ENCODE measurements at regions not wholly inside any gene's neighbourhood (a gene's known extent, or its start where the extent isn't known, plus 50 kb on each side); places are given as distances from the start of the nearest gene placed in this dataset.

- TF ChIP-seq YY1 (IDR thresholded peaks at IDR 0.05): no peak
- TF ChIP-seq, protein P1, sequence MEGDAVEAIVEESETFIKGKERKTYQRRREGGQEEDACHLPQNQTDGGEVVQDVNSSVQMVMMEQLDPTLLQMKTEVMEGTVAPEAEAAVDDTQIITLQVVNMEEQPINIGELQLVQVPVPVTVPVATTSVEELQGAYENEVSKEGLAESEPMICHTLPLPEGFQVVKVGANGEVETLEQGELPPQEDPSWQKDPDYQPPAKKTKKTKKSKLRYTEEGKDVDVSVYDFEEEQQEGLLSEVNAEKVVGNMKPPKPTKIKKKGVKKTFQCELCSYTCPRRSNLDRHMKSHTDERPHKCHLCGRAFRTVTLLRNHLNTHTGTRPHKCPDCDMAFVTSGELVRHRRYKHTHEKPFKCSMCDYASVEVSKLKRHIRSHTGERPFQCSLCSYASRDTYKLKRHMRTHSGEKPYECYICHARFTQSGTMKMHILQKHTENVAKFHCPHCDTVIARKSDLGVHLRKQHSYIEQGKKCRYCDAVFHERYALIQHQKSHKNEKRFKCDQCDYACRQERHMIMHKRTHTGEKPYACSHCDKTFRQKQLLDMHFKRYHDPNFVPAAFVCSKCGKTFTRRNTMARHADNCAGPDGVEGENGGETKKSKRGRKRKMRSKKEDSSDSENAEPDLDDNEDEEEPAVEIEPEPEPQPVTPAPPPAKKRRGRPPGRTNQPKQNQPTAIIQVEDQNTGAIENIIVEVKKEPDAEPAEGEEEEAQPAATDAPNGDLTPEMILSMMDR (IDR thresholded peaks at IDR 0.05; ENCODE audit: low read depth, low read length, missing input control): no peak
- TF ChIP-seq, protein P2, sequence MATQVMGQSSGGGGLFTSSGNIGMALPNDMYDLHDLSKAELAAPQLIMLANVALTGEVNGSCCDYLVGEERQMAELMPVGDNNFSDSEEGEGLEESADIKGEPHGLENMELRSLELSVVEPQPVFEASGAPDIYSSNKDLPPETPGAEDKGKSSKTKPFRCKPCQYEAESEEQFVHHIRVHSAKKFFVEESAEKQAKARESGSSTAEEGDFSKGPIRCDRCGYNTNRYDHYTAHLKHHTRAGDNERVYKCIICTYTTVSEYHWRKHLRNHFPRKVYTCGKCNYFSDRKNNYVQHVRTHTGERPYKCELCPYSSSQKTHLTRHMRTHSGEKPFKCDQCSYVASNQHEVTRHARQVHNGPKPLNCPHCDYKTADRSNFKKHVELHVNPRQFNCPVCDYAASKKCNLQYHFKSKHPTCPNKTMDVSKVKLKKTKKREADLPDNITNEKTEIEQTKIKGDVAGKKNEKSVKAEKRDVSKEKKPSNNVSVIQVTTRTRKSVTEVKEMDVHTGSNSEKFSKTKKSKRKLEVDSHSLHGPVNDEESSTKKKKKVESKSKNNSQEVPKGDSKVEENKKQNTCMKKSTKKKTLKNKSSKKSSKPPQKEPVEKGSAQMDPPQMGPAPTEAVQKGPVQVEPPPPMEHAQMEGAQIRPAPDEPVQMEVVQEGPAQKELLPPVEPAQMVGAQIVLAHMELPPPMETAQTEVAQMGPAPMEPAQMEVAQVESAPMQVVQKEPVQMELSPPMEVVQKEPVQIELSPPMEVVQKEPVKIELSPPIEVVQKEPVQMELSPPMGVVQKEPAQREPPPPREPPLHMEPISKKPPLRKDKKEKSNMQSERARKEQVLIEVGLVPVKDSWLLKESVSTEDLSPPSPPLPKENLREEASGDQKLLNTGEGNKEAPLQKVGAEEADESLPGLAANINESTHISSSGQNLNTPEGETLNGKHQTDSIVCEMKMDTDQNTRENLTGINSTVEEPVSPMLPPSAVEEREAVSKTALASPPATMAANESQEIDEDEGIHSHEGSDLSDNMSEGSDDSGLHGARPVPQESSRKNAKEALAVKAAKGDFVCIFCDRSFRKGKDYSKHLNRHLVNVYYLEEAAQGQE (IDR thresholded peaks at IDR 0.05): no peak
- no peak for TF ChIP-seq MAX (IDR thresholded peaks at IDR 0.05)
- no peak for TF ChIP-seq RAD21 (IDR thresholded peaks at IDR 0.05)
- no peak for TF ChIP-seq JUND (IDR thresholded peaks at IDR 0.05)
- TF ChIP-seq EGR1 (IDR thresholded peaks at IDR 0.05; ENCODE audit: low read depth in 2 of 2): no peak
- no peak for TF ChIP-seq RXRA (IDR thresholded peaks at IDR 0.05)
- TF ChIP-seq TAF1 (conservative IDR thresholded peaks at IDR 0.05): no peak
- TF ChIP-seq SP1 (IDR thresholded peaks at IDR 0.05): no peak
- TF ChIP-seq FOXA1 (IDR thresholded peaks at IDR 0.05): no peak
Observed at GRCh38 chr6:91715171-91715805, 1128.4 kb upstream of the MAP3K7 start.

Measured in liver (tissue), 3 donors.